ENCODE measurements at regions not wholly inside any gene's neighbourhood (a gene's known extent, or its start where the extent isn't known, plus 50 kb on each side); places are given as distances from the start of the nearest gene placed in this dataset.

GRCh38 chr7:37504801-37505200 is 56.1 kb upstream of the ELMO1 start:
- no peak overlapping the region for H3K27ac Mint-ChIP-seq (ENCODE audit: unreplicated experiment)
- H3K36me3 Mint-ChIP-seq (ENCODE audit: low read depth): no peaks in the 10 kb centered on the region
- DNase-seq (ENCODE audit: low spot score): no peak
- no peaks in the 10 kb centered on the region for H3K4me1 Mint-ChIP-seq (ENCODE audit: low read depth)
- no peaks in the 10 kb centered on the region for H3K9me3 Mint-ChIP-seq (ENCODE audit: low read depth)
- peaks cover 28% of the 10 kb centered on the region for H3K27me3 Mint-ChIP-seq (ENCODE audit: low read depth)
- TF ChIP-seq CTCF (IDR thresholded peaks at IDR 0.05): no peak
- H3K4me3 Mint-ChIP-seq (ENCODE audit: unreplicated experiment): no peak overlapping the region

GRCh38 chr7:37505750-37506353 is 57.2 kb upstream of the ELMO1 start:
- Mint-ChIP-seq H3K27me3 (ENCODE audit: low read depth) (peaks cover 28% of the 10 kb centered on the region), H3K27ac (ENCODE audit: unreplicated experiment) (no peak overlapping the region), H3K9me3 (ENCODE audit: low read depth) (no peaks in the 10 kb centered on the region), H3K36me3 (ENCODE audit: low read depth) (no peaks in the 10 kb centered on the region), H3K4me1 (ENCODE audit: low read depth) (no peaks in the 10 kb centered on the region), H3K4me3 (ENCODE audit: unreplicated experiment) (no peak overlapping the region)
- DNase-seq (ENCODE audit: low spot score): no peak
- TF ChIP-seq CTCF (IDR thresholded peaks at IDR 0.05): no peak

- H3K36me3 Mint-ChIP-seq (ENCODE audit: low read depth): no peaks in the 10 kb centered on the region
- no peak for DNase-seq (ENCODE audit: low spot score)
- no peak overlapping the region for H3K27ac Mint-ChIP-seq (ENCODE audit: unreplicated experiment)
- peaks cover 30% of the 10 kb centered on the region for H3K27me3 Mint-ChIP-seq (ENCODE audit: low read depth)
- H3K4me1 Mint-ChIP-seq (ENCODE audit: low read depth): no peaks in the 10 kb centered on the region
- no peaks in the 10 kb centered on the region for H3K9me3 Mint-ChIP-seq (ENCODE audit: low read depth)
- no peak for TF ChIP-seq CTCF (IDR thresholded peaks at IDR 0.05)
- H3K4me3 Mint-ChIP-seq (ENCODE audit: unreplicated experiment): no peak overlapping the region
These were observed 59.5 kb upstream of the ELMO1 start for GRCh38 chr7:37508118-37508517.

- no peak for DNase-seq (ENCODE audit: low spot score)
- Mint-ChIP-seq H3K4me3 (ENCODE audit: unreplicated experiment) (no peak overlapping the region), H3K27ac (ENCODE audit: unreplicated experiment) (no peak overlapping the region), H3K36me3 (ENCODE audit: low read depth) (no peaks in the 10 kb centered on the region), H3K9me3 (ENCODE audit: low read depth) (no peaks in the 10 kb centered on the region), H3K4me1 (ENCODE audit: low read depth) (no peaks in the 10 kb centered on the region), H3K27me3 (ENCODE audit: low read depth) (peaks cover 28% of the 10 kb centered on the region)
- peak; percentile 76 for TF ChIP-seq CTCF (IDR thresholded peaks at IDR 0.05)
These were observed 61.5 kb upstream of the ELMO1 start for GRCh38 chr7:37510043-37510634.

- Mint-ChIP-seq H3K36me3 (ENCODE audit: low read depth) (no peaks in the 10 kb centered on the region), H3K4me1 (ENCODE audit: low read depth) (no peaks in the 10 kb centered on the region), H3K9me3 (ENCODE audit: low read depth) (no peaks in the 10 kb centered on the region), H3K27ac (ENCODE audit: unreplicated experiment) (no peak overlapping the region), H3K4me3 (ENCODE audit: unreplicated experiment) (no peak overlapping the region), H3K27me3 (ENCODE audit: low read depth) (peaks cover 26% of the 10 kb centered on the region)
- no peak for TF ChIP-seq CTCF (IDR thresholded peaks at IDR 0.05)
- DNase-seq (ENCODE audit: low spot score): no peak
These were observed 63.3 kb upstream of the ELMO1 start for GRCh38 chr7:37511915-37512314.

Measured in chondrocyte (in vitro differentiated cells).